RWPE2 (cell line): ENCODE measurements at regions not wholly inside any gene's neighbourhood (a gene's known extent, or its start where the extent isn't known, plus 50 kb on each side); places are given as distances from the start of the nearest gene placed in this dataset.

Source experiments
- ATAC-seq: fragments of 200-7000 bp; cut with Tn5 transposase; 3 replicates; pipeline ENCODE4 v1.9.1; 2021; ENCODE audit warnings: low read depth
- DNase-seq: peaks from one replicate; pipeline ENCODE4 v3.0.0-alpha.2; 2020; ENCODE audit warnings: low spot score
- H3K27ac ChIP-seq: fragments of 450-650 bp; 2 replicates; pipeline ENCODE4 v1.5.1; 2017; ENCODE audit warnings: mild to moderate bottlenecking; ENCODE audit not compliant: poor library complexity, severe bottlenecking
- H3K27me3 ChIP-seq: fragments of 250-450 bp; sonication (Bioruptor Pico); 2 replicates; pipeline ENCODE4 v1.5.1; 2021; ENCODE audit warnings: mild to moderate bottlenecking, moderate library complexity; ENCODE audit not compliant: insufficient read depth, poor library complexity, severe bottlenecking
- H3K36me3 ChIP-seq: fragments of 250-450 bp; sonication (Bioruptor Pico); 2 replicates; pipeline ENCODE4 v1.5.1; 2020; ENCODE audit warnings: low read depth, mild to moderate bottlenecking, moderate library complexity
- H3K4me1 ChIP-seq: fragments of 250-450 bp; sonication (Bioruptor Pico); 2 replicates; pipeline ENCODE4 v1.5.1; 2021; ENCODE audit warnings: mild to moderate bottlenecking, moderate library complexity; ENCODE audit not compliant: insufficient read depth, poor library complexity, severe bottlenecking
- H3K4me3 ChIP-seq: fragments of 250-450 bp; sonication (Bioruptor Pico); 2 replicates; pipeline ENCODE4 v1.5.1; 2021; ENCODE audit warnings: mild to moderate bottlenecking, moderate library complexity; ENCODE audit not compliant: severe bottlenecking
- H3K9me3 ChIP-seq: fragments of 250-450 bp; sonication (Bioruptor Pico); 2 replicates; pipeline ENCODE4 v1.5.1; 2021; ENCODE audit warnings: mild to moderate bottlenecking, moderate library complexity; ENCODE audit not compliant: severe bottlenecking
- TF ChIP-seq, protein P1 (sequence below): fragments of 450-650 bp; IDR thresholded peaks from one replicate; pipeline ENCODE4 v1.5.1; 2017; ENCODE audit warnings: mild to moderate bottlenecking, moderate library complexity; ENCODE audit not compliant: poor library complexity, severe bottlenecking

DNA sequence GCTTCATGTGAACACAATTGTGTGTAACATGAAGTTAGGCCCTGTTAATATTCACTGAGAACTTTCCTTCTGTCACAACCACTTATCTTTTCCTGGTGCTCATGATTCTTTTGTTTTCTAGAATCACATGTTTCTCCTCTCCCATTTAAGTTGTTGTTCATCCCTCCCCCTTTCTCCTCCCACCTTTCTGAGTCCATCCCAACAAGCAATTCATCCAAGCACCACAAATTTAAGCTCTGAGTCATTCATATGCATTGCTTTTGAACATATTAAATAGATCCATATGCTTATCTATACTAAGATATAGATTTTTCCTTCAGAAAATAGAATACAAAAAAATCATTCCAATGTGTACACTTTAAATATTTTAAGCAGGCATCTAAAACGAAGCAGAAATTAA is 75.2 kb upstream of the NFIB start:
- no peaks in the 10 kb centered on the region for H3K36me3 ChIP-seq
- TF ChIP-seq, protein P1, sequence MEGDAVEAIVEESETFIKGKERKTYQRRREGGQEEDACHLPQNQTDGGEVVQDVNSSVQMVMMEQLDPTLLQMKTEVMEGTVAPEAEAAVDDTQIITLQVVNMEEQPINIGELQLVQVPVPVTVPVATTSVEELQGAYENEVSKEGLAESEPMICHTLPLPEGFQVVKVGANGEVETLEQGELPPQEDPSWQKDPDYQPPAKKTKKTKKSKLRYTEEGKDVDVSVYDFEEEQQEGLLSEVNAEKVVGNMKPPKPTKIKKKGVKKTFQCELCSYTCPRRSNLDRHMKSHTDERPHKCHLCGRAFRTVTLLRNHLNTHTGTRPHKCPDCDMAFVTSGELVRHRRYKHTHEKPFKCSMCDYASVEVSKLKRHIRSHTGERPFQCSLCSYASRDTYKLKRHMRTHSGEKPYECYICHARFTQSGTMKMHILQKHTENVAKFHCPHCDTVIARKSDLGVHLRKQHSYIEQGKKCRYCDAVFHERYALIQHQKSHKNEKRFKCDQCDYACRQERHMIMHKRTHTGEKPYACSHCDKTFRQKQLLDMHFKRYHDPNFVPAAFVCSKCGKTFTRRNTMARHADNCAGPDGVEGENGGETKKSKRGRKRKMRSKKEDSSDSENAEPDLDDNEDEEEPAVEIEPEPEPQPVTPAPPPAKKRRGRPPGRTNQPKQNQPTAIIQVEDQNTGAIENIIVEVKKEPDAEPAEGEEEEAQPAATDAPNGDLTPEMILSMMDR: no peak
- H3K27me3 ChIP-seq: no peaks in the 10 kb centered on the region
- no peak overlapping the region for H3K4me3 ChIP-seq
- DNase-seq: no peak
- H3K27ac ChIP-seq: no peak overlapping the region
- H3K4me1 ChIP-seq: no peaks in the 10 kb centered on the region
- H3K9me3 ChIP-seq: peaks cover 3% of the 10 kb centered on the region
- no peak for ATAC-seq

DNA sequence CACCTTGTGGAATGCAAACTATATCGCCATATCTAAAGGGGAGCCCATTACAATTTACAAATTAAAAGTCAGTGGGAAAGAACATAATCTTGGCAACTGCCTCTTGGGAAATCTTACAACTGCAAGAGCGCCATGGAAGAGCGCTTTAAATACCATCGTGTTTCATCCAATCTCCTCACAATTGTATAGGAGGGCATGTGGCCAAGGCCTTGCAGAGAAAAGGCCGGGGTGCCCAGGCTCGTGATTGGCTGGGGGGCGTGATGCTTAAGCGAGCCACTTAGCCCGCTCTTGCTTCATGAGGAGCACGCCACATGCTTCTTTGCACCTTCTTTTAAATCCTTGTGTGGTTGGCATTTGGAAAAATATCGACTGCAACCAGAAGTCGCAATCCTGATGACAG is 69.8 kb upstream of the NFIB start:
- H3K4me1 ChIP-seq: no peaks in the 10 kb centered on the region
- H3K4me3 ChIP-seq: no peak overlapping the region
- TF ChIP-seq, protein P1: no peak
- no peak for ATAC-seq
- no peak overlapping the region for H3K27ac ChIP-seq
- no peaks in the 10 kb centered on the region for H3K27me3 ChIP-seq
- H3K9me3 ChIP-seq: no peaks in the 10 kb centered on the region
- no peak for DNase-seq
- no peaks in the 10 kb centered on the region for H3K36me3 ChIP-seq

DNA sequence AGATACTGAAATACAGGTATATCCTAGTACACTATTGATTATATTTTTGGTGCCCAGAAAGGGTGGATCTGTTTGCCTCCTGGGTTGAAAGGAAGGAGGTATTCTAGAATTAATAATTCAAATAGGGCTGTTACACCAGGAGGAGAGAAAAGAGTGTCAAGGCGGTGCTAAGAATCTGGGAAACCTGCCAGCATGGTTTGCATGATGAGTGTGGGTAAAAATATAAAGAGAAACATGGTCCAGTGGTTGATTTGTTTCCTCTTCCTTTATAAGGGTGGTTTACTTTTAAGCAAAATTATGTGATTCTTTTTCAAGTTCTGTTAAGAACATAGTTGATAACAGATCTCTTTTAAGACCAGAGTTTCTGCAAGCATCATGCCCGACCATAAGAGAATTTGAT is 69.4 kb upstream of the NFIB start:
- Histone ChIP-seq H3K9me3 (no peaks in the 10 kb centered on the region), H3K4me1 (no peaks in the 10 kb centered on the region), H3K27me3 (no peaks in the 10 kb centered on the region), H3K36me3 (no peaks in the 10 kb centered on the region), H3K4me3 (no peak overlapping the region), H3K27ac (no peak overlapping the region)
- DNase-seq: no peak
- TF ChIP-seq, protein P1: no peak
- no peak for ATAC-seq

DNA sequence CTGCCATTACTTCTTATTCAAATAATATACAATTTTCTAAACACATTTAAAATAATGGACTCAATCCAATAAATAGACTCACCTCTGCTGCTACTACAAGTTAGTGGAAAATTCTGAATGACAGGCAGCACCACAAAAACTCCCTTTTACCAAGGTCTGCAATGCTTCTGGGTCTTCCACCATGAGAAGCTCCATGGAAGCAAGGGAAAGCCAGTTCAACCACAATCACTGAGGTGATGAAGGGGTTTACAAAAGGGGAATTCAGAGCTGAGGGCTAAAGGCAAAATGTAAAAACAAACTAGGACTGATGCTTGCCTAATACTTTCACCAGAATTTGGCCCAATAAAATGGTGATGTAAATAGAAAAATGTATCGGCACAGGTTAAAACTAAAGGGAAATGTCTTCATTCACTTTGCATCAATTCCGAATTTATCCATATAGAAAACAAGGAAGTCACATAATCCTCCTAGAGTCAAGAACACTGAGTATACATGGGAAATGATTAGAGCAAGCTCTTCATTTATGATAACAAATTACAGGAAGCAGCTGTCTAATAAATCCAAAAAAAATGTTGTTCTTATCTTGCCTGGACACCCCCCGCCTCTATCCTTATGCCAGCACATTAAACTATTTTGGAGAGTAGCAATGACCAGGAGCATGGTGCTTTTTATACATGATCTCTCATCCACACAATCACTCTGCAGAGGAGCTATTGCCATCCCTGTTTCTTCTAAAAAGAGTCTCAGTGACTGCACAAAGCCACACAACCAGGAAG is 66.3 kb upstream of the NFIB start:
- no peaks in the 10 kb centered on the region for H3K4me1 ChIP-seq
- TF ChIP-seq, protein P1: no peak
- no peak overlapping the region for H3K27ac ChIP-seq
- H3K4me3 ChIP-seq: no peak overlapping the region
- ATAC-seq (no peak), DNase-seq (no peak)
- no peaks in the 10 kb centered on the region for H3K27me3 ChIP-seq
- H3K36me3 ChIP-seq: no peaks in the 10 kb centered on the region
- H3K9me3 ChIP-seq: no peaks in the 10 kb centered on the region

DNA sequence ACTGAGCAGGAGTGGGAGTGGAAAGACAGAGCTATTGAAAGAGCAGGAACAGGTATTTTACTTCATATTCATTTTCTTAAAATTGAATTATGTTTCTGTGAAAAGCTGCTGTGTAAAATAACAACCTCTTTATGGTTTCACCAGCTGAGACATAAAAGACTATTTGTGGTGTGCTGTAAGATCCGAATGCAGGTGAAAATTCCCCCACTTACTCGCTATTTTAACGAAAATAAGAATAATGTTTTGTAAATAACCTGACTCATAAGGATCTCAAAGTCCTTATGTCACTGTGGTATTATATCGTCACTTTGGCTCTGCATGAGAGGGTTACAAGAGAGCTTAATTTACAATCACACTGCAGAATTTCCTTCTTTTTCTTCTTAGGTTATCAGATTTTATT is 65.3 kb upstream of the NFIB start:
- Histone ChIP-seq H3K27me3 (no peaks in the 10 kb centered on the region), H3K9me3 (no peaks in the 10 kb centered on the region), H3K4me1 (no peaks in the 10 kb centered on the region), H3K27ac (no peak overlapping the region), H3K36me3 (no peaks in the 10 kb centered on the region), H3K4me3 (no peak overlapping the region)
- TF ChIP-seq, protein P1: no peak
- DNase-seq (no peak), ATAC-seq (no peak)
